GM12865 (cell line): ENCODE measurements at regions not wholly inside any gene's neighbourhood (a gene's known extent, or its start where the extent isn't known, plus 50 kb on each side); places are given as distances from the start of the nearest gene placed in this dataset.

ENCODE experiments used
- DNase-seq: peaks from one replicate; pipeline ENCODE4 v3.0.0; 2010; ENCODE audit warnings: low read depth
- H3K4me3 ChIP-seq: 2 replicates; pipeline ENCODE4 v1.5.1; 2011; ENCODE audit warnings: mild to moderate bottlenecking, low read depth, low read length, control low read depth
- TF ChIP-seq, protein P1 (sequence below): IDR thresholded peaks from 2 replicates; pipeline ENCODE4 v1.5.1; 2011; ENCODE audit warnings: low read length, control low read depth, low read depth, inconsistent platforms; ENCODE audit not compliant: insufficient read depth; ENCODE audit errors: missing control alignments

GRCh38 chr10:4733843-4734224, 92.2 kb upstream of the AKR1E2 start:
- H3K4me3 ChIP-seq, result no peak overlapping the region
- DNase-seq, result no peak
- TF ChIP-seq, protein P1, sequence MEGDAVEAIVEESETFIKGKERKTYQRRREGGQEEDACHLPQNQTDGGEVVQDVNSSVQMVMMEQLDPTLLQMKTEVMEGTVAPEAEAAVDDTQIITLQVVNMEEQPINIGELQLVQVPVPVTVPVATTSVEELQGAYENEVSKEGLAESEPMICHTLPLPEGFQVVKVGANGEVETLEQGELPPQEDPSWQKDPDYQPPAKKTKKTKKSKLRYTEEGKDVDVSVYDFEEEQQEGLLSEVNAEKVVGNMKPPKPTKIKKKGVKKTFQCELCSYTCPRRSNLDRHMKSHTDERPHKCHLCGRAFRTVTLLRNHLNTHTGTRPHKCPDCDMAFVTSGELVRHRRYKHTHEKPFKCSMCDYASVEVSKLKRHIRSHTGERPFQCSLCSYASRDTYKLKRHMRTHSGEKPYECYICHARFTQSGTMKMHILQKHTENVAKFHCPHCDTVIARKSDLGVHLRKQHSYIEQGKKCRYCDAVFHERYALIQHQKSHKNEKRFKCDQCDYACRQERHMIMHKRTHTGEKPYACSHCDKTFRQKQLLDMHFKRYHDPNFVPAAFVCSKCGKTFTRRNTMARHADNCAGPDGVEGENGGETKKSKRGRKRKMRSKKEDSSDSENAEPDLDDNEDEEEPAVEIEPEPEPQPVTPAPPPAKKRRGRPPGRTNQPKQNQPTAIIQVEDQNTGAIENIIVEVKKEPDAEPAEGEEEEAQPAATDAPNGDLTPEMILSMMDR, result no peak

DNA sequence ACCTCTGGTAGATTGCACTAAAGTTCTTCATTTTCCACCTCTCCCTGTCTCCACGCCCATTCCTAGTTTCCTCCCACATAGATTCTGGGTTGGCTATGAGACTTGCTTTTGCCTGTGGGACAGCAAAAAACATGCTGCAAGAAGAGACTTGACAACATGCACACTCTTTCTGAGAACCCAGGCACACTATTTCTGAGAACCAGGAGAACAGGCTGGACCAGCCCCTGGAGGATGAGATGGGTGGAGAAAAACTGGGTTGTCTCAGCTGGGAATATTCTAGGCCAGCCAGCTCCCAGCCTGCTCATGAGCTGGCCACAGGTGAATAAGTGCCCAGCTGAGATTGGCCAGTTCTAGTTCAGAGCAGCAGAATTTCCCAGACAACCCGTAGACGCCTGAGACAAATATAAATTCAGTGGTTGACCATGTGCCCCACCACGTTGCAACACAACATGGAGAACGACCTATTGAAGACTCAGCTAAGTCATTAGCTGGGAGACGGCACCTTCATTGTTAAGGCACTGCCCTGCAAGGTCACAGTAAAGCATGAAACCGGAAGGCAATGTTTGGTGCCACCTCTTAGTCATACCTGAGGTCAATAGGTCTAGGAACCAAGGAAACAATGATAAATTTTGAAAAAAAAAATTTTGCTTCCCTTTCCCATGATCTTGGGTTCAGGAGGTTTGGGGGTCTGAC, 92.7 kb upstream of the AKR1E2 start:
- TF ChIP-seq, protein P1, result no peak
- H3K4me3 ChIP-seq, result no peak overlapping the region
- DNase-seq, result no peak

GRCh38 chr10:4730998-4731397, 95.0 kb upstream of the AKR1E2 start:
- TF ChIP-seq, protein P1, result no peak
- no peak for DNase-seq

GRCh38 chr10:4725917-4726606, 99.9 kb upstream of the AKR1E2 start:
- H3K4me3 ChIP-seq, result no peak overlapping the region
- no peak for DNase-seq

More at GRCh38 chr10:4730998-4731397, 95.0 kb upstream of the AKR1E2 start:
- H3K4me3 ChIP-seq, result no peak overlapping the region

DNA sequence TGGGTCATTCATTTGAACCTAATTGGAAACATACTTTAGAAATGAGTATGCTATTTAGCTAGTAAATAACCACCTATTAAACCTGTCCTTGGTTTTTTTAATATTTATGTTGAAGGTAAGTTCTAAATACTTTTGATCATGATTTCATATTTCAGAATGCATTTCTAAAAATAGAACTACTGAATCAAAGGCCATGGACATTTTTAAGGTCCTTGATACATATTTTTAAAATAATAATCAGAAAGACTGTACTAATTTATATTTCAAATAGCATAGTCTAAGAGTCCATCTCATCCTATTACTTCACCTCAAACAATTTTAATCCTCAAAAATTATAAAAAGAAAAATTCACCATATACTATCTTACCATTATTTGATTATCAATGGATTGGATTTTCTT, 102.1 kb upstream of the AKR1E2 start:
- DNase-seq, result no peak
- no peak overlapping the region for H3K4me3 ChIP-seq
- TF ChIP-seq, protein P1, result no peak

More at GRCh38 chr10:4725917-4726606, 99.9 kb upstream of the AKR1E2 start:
- TF ChIP-seq, protein P1, result no peak

DNA sequence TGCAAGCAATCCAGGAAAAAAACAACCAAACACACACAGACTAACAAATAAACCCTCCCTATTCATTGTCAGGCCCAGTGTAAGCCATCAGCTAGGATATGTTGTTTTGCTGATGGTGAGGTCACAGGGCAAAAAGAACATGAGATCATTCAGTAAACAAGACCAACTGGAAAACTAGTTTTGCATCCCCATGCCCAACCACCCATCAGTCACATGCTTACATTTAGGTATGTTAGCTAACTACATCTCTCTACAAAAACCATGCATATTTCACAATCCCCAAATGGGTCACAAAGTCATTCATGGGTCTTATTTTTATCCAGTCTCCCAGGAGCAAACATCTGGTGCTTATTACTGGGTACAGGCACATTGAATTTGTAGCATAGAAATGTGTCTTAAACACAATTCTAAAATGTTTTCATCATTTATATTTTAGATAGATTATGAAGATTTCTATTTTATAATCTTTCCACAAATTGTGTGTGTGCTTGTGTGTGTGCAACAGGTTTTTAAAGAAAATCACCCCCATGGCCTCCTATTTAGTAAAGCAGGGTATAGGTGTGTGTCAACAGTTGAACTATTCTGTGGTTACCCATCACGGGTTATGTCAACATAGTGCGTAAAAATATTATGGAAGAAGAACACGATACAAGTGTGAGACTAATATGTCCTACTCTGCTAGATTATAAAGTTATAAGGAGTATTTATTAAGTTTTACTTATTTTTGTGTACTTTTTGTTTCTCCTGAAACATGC, 103.8 kb upstream of the AKR1E2 start:
- TF ChIP-seq, protein P1, result no peak
- no peak for DNase-seq
- no peak overlapping the region for H3K4me3 ChIP-seq
